ENCODE measurements at regions not wholly inside any gene's neighbourhood (a gene's known extent, or its start where the extent isn't known, plus 50 kb on each side); places are given as distances from the start of the nearest gene placed in this dataset.
"Not testable (repeated sequence)": the region's sequence is repeated elsewhere in the genome, so short reads cannot be mapped to it uniquely, and the experiment has no call there.

GRCh38 chrX:121381915-121382314 is 334.5 kb downstream of the GLUD2 start:
- not testable (repeated sequence) for TF ChIP-seq CTCF (tag by site-specific recombination; IDR thresholded peaks at IDR 0.05); ZFP37 (tag by site-specific recombination; IDR thresholded peaks at IDR 0.05); ZBTB10 (tag by site-specific recombination; IDR thresholded peaks at IDR 0.05); REST (tag by site-specific recombination; IDR thresholded peaks at IDR 0.05); ZNF510 (tag by site-specific recombination; IDR thresholded peaks at IDR 0.05; ENCODE audit: insufficient replicate concordance); ZNF513 (tag by site-specific recombination; IDR thresholded peaks at IDR 0.05); ZBTB7A (tag by site-specific recombination; IDR thresholded peaks at IDR 0.05; ENCODE audit: low read depth); BCL11B (tag by site-specific recombination; IDR thresholded peaks at IDR 0.05; ENCODE audit: low read depth); ZNF580 (tag by site-specific recombination; IDR thresholded peaks at IDR 0.05)
